ENCODE measurements at regions not wholly inside any gene's neighbourhood (a gene's known extent, or its start where the extent isn't known, plus 50 kb on each side); places are given as distances from the start of the nearest gene placed in this dataset.

- POLR2A ChIA-PET, result no interaction called here
- H3K4me3 Mint-ChIP-seq, result no peak overlapping the region
These were observed 1060.2 kb upstream of the ACVR2A start for GRCh38 chr2:146784602-146785001.

GRCh38 chr2:146777181-146777580 lies 1067.6 kb upstream of the ACVR2A start:
- no peaks in the 10 kb centered on the region for H3K4me1 Mint-ChIP-seq
- ChIA-PET POLR2A (no interaction called here), CTCF (no interaction called here)

More at GRCh38 chr2:146784602-146785001, 1060.2 kb upstream of the ACVR2A start:
- CTCF ChIA-PET, result no interaction called here
- Mint-ChIP-seq H3K27me3 (no peaks in the 10 kb centered on the region), H3K4me1 (no peaks in the 10 kb centered on the region), H3K9me3 (peaks cover 7% of the 10 kb centered on the region), H3K36me3 (ENCODE audit: low read depth) (no peaks in the 10 kb centered on the region), H3K27ac (no peak overlapping the region)
- no peak for DNase-seq

GRCh38 chr2:146776596-146776995 lies 1068.2 kb upstream of the ACVR2A start:
- Mint-ChIP-seq H3K27ac (no peak overlapping the region), H3K4me3 (no peak overlapping the region)

More at GRCh38 chr2:146777181-146777580, 1067.6 kb upstream of the ACVR2A start:
- Mint-ChIP-seq H3K27ac (no peak overlapping the region), H3K27me3 (no peaks in the 10 kb centered on the region), H3K9me3 (peaks cover 3% of the 10 kb centered on the region), H3K4me3 (no peak overlapping the region), H3K36me3 (ENCODE audit: low read depth) (no peaks in the 10 kb centered on the region)
- DNase-seq, result no peak

GRCh38 chr2:146771531-146771930 lies 1073.3 kb upstream of the ACVR2A start:
- POLR2A ChIA-PET, result no interaction called here
- Mint-ChIP-seq H3K4me1 (no peaks in the 10 kb centered on the region), H3K9me3 (no peaks in the 10 kb centered on the region), H3K27ac (no peak overlapping the region), H3K4me3 (no peak overlapping the region), H3K27me3 (no peaks in the 10 kb centered on the region), H3K36me3 (ENCODE audit: low read depth) (no peaks in the 10 kb centered on the region)
- no peak for DNase-seq
- CTCF ChIA-PET, result no interaction called here

More at GRCh38 chr2:146776596-146776995, 1068.2 kb upstream of the ACVR2A start:
- no peaks in the 10 kb centered on the region for H3K36me3 Mint-ChIP-seq (ENCODE audit: low read depth)
- ChIA-PET POLR2A (no interaction called here), CTCF (no interaction called here)
- no peaks in the 10 kb centered on the region for H3K4me1 Mint-ChIP-seq
- peaks cover 3% of the 10 kb centered on the region for H3K9me3 Mint-ChIP-seq
- no peak for DNase-seq
- no peaks in the 10 kb centered on the region for H3K27me3 Mint-ChIP-seq

GRCh38 chr2:146764301-146764700 lies 1080.5 kb upstream of the ACVR2A start:
- ChIA-PET POLR2A (no interaction called here), CTCF (no interaction called here)
- no peaks in the 10 kb centered on the region for H3K4me1 Mint-ChIP-seq
- DNase-seq, result no peak
- no peaks in the 10 kb centered on the region for H3K9me3 Mint-ChIP-seq
- no peaks in the 10 kb centered on the region for H3K36me3 Mint-ChIP-seq (ENCODE audit: low read depth)
- H3K4me3 Mint-ChIP-seq, result no peak overlapping the region
- H3K27ac Mint-ChIP-seq, result no peak overlapping the region
- no peaks in the 10 kb centered on the region for H3K27me3 Mint-ChIP-seq

- ChIA-PET POLR2A (no interaction called here), CTCF (no interaction called here)
These were observed 1082.0 kb upstream of the ACVR2A start for GRCh38 chr2:146762786-146763185.

GRCh38 chr2:146754606-146755005 lies 1090.2 kb upstream of the ACVR2A start:
- no peak for DNase-seq
- Mint-ChIP-seq H3K36me3 (ENCODE audit: low read depth) (no peaks in the 10 kb centered on the region), H3K27ac (no peak overlapping the region), H3K4me1 (no peaks in the 10 kb centered on the region), H3K27me3 (no peaks in the 10 kb centered on the region), H3K9me3 (no peaks in the 10 kb centered on the region), H3K4me3 (no peak overlapping the region)
- CTCF ChIA-PET, result no interaction called here
- POLR2A ChIA-PET, result no interaction called here

More at GRCh38 chr2:146762786-146763185, 1082.0 kb upstream of the ACVR2A start:
- no peak for DNase-seq
- Mint-ChIP-seq H3K36me3 (ENCODE audit: low read depth) (no peaks in the 10 kb centered on the region), H3K9me3 (no peaks in the 10 kb centered on the region), H3K27me3 (no peaks in the 10 kb centered on the region), H3K4me3 (no peak overlapping the region), H3K27ac (no peak overlapping the region), H3K4me1 (no peaks in the 10 kb centered on the region)

- CTCF ChIA-PET, result no interaction called here
- H3K27ac Mint-ChIP-seq, result no peak overlapping the region
- H3K27me3 Mint-ChIP-seq, result no peaks in the 10 kb centered on the region
- POLR2A ChIA-PET, result no interaction called here
- no peak overlapping the region for H3K4me3 Mint-ChIP-seq
- no peaks in the 10 kb centered on the region for H3K9me3 Mint-ChIP-seq
- DNase-seq, result no peak
- no peaks in the 10 kb centered on the region for H3K36me3 Mint-ChIP-seq (ENCODE audit: low read depth)
- H3K4me1 Mint-ChIP-seq, result no peaks in the 10 kb centered on the region
These were observed 1096.8 kb upstream of the ACVR2A start for GRCh38 chr2:146748046-146748445.

- no peaks in the 10 kb centered on the region for H3K4me1 Mint-ChIP-seq
- ChIA-PET CTCF (no interaction called here), POLR2A (no interaction called here)
- H3K36me3 Mint-ChIP-seq (ENCODE audit: low read depth), result no peaks in the 10 kb centered on the region
- no peak overlapping the region for H3K27ac Mint-ChIP-seq
- no peak overlapping the region for H3K4me3 Mint-ChIP-seq
- no peak for DNase-seq
- no peaks in the 10 kb centered on the region for H3K27me3 Mint-ChIP-seq
- no peaks in the 10 kb centered on the region for H3K9me3 Mint-ChIP-seq
These were observed 1103.6 kb upstream of the ACVR2A start for GRCh38 chr2:146741260-146741659.

- Mint-ChIP-seq H3K36me3 (ENCODE audit: low read depth) (no peaks in the 10 kb centered on the region), H3K4me1 (no peaks in the 10 kb centered on the region), H3K9me3 (no peaks in the 10 kb centered on the region), H3K27ac (no peak overlapping the region), H3K27me3 (no peaks in the 10 kb centered on the region), H3K4me3 (no peak overlapping the region)
- CTCF ChIA-PET, result no interaction called here
- POLR2A ChIA-PET, result no interaction called here
- no peak for DNase-seq
These were observed 1110.0 kb upstream of the ACVR2A start for GRCh38 chr2:146734821-146735190.

GRCh38 chr2:146734042-146734820 lies 1110.6 kb upstream of the ACVR2A start:
- no peak for DNase-seq
- CTCF ChIA-PET, result no interaction called here

GRCh38 chr2:146730882-146731281 lies 1113.9 kb upstream of the ACVR2A start:
- Mint-ChIP-seq H3K9me3 (no peaks in the 10 kb centered on the region), H3K36me3 (ENCODE audit: low read depth) (no peaks in the 10 kb centered on the region), H3K4me1 (no peaks in the 10 kb centered on the region), H3K4me3 (no peak overlapping the region), H3K27ac (no peak overlapping the region), H3K27me3 (no peaks in the 10 kb centered on the region)
- POLR2A ChIA-PET, result no interaction called here
- no peak for DNase-seq
- CTCF ChIA-PET, result no interaction called here

More at GRCh38 chr2:146734042-146734820, 1110.6 kb upstream of the ACVR2A start:
- no peaks in the 10 kb centered on the region for H3K4me1 Mint-ChIP-seq
- POLR2A ChIA-PET, result no interaction called here
- no peak overlapping the region for H3K27ac Mint-ChIP-seq
- no peaks in the 10 kb centered on the region for H3K9me3 Mint-ChIP-seq
- H3K36me3 Mint-ChIP-seq (ENCODE audit: low read depth), result no peaks in the 10 kb centered on the region
- no peaks in the 10 kb centered on the region for H3K27me3 Mint-ChIP-seq
- no peak overlapping the region for H3K4me3 Mint-ChIP-seq

GRCh38 chr2:146721486-146721885 lies 1123.3 kb upstream of the ACVR2A start:
- H3K27ac Mint-ChIP-seq, result no peak overlapping the region

GRCh38 chr2:146720170-146720569 lies 1124.7 kb upstream of the ACVR2A start:
- Mint-ChIP-seq H3K36me3 (ENCODE audit: low read depth) (no peaks in the 10 kb centered on the region), H3K4me3 (no peak overlapping the region), H3K27me3 (no peaks in the 10 kb centered on the region), H3K9me3 (peaks cover 11% of the 10 kb centered on the region), H3K4me1 (no peaks in the 10 kb centered on the region), H3K27ac (no peak overlapping the region)
- no peak for DNase-seq
- POLR2A ChIA-PET, result no interaction called here
- CTCF ChIA-PET, result no interaction called here

More at GRCh38 chr2:146721486-146721885, 1123.3 kb upstream of the ACVR2A start:
- Mint-ChIP-seq H3K36me3 (ENCODE audit: low read depth) (no peaks in the 10 kb centered on the region), H3K4me1 (no peaks in the 10 kb centered on the region), H3K4me3 (no peak overlapping the region), H3K27me3 (no peaks in the 10 kb centered on the region), H3K9me3 (peaks cover 11% of the 10 kb centered on the region)
- POLR2A ChIA-PET, result no interaction called here
- CTCF ChIA-PET, result no interaction called here
- DNase-seq, result no peak
